K562 (cell line): ENCODE measurements at regions not wholly inside any gene's neighbourhood (a gene's known extent, or its start where the extent isn't known, plus 50 kb on each side); places are given as distances from the start of the nearest gene placed in this dataset.

Experiments used
- ATF7 ChIP-seq: fragments of 450-650 bp; IDR thresholded peaks from 2 replicates; pipeline ENCODE4 v1.7.1; 2014; ENCODE audit warnings: mild to moderate bottlenecking, moderate library complexity
- CBX1 ChIP-seq: sonication (generic); IDR thresholded peaks from 2 replicates; pipeline ENCODE4 v1.6.1; 2016; ENCODE audit warnings: antibody characterized with exemption, low read depth, mild to moderate bottlenecking
- DPF2 ChIP-seq: fragments of 450-650 bp; IDR thresholded peaks from 2 replicates; pipeline ENCODE4 v1.6.1; 2016
- ERF ChIP-seq: fragments of 450-650 bp; formaldehyde crosslinking; IDR thresholded peaks from 2 replicates; pipeline ENCODE4 v1.4.0; 2020; ENCODE audit warnings: mild to moderate bottlenecking, mixed read lengths
- HNRNPUL1 ChIP-seq: fragments of 200-400 bp; formaldehyde crosslinking; IDR thresholded peaks from 2 replicates; pipeline ENCODE4 v1.6.1; 2017; ENCODE audit warnings: low read length
- KDM1A ChIP-seq, 2 experiments: fragments of 450-650 bp; IDR thresholded peaks; 2 replicates each; pipeline ENCODE4 v1.6.1; 2016; ENCODE audit warnings: mild to moderate bottlenecking in 2 of 2
- NR2C2 ChIP-seq, 2 experiments: fragments of 200-800 bp in 1 of 2; sonication (Bioruptor generic) in 1 of 2; sonication (generic) in 1 of 2; formaldehyde crosslinking in 1 of 2; IDR thresholded peaks; 2 replicates each; pipeline versions ENCODE4 v1.6.1 to v1.8.0; 2016 to 2022; ENCODE audit warnings: mild to moderate bottlenecking in 1 of 2, missing compliant biosample characterization in 1 of 2, missing genetic modification characterization in 1 of 2, missing genetic modification reagents in 1 of 2
- NR2F6 ChIP-seq: fragments of 450-650 bp; formaldehyde crosslinking; IDR thresholded peaks from 2 replicates; pipeline ENCODE4 v1.4.0; 2020; ENCODE audit warnings: mild to moderate bottlenecking
- PHF20 ChIP-seq: fragments of 450-650 bp; IDR thresholded peaks from 2 replicates; pipeline ENCODE4 v1.6.1; 2018; ENCODE audit not compliant: partially characterized antibody
- TAF9B ChIP-seq: fragments of 450-650 bp; IDR thresholded peaks from 2 replicates; pipeline ENCODE4 v1.6.1; 2018; ENCODE audit warnings: mild to moderate bottlenecking; ENCODE audit not compliant: partially characterized antibody
- TRIM24 ChIP-seq, 2 experiments: fragments of 450-650 bp; IDR thresholded peaks; 2 replicates each; pipeline ENCODE4 v1.6.1; 2016
- TF ChIP-seq, protein P1 (sequence below): fragments of 250-450 bp; sonication (Bioruptor Pico); IDR thresholded peaks from 2 replicates; pipeline ENCODE4 v1.4.0; 2020; ENCODE audit warnings: mild to moderate bottlenecking, moderate library complexity
- TF ChIP-seq, protein P2 (sequence below), 2 experiments: fragments of 450-650 bp; formaldehyde crosslinking in 1 of 2; IDR thresholded peaks; 2 replicates each; pipeline versions ENCODE4 v1.4.0 to v1.6.1; 2014 to 2020; ENCODE audit warnings: mild to moderate bottlenecking in 2 of 2, borderline replicate concordance in 1 of 2, low read depth in 1 of 2
- TF ChIP-seq, protein P3 (sequence below), 2 experiments: fragments of 450-650 bp in 1 of 2; sonication (generic) in 1 of 2; formaldehyde crosslinking in 1 of 2; IDR thresholded peaks in 1 of 2; conservative IDR thresholded peaks in 1 of 2; 2 replicates each; pipeline versions ENCODE4 v1.6.1 to v1.8.1; 2016 to 2023; ENCODE audit warnings: mild to moderate bottlenecking in 2 of 2, moderate library complexity in 2 of 2, inconsistent platforms in 1 of 2, missing genetic modification reagents in 1 of 2
- TF ChIP-seq, protein P4 (sequence below): IDR thresholded peaks from 2 replicates; pipeline ENCODE4 v1.6.1; 2014; ENCODE audit warnings: antibody characterized with exemption

DNA sequence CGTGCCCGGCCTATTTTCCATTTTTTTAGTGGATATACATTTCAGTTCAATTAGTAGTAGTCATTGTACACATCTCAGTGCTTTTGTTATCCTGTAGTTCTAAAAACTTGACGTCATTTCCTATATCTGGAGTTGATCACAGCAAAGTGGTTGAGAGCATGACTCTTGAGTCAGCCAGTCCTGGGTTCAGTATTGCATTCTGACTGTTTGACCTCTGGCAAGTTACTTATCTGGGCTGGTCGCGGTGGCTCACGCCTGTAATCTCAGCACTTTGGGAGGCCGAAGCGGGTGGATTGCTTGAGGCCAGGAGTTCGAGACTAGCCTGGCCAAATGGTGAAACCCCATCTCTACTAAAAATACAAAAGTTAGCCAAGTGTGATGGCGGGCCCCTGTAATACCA lies 50.4 kb upstream of the PPM1B start (continued):
- TF ChIP-seq, protein P1, sequence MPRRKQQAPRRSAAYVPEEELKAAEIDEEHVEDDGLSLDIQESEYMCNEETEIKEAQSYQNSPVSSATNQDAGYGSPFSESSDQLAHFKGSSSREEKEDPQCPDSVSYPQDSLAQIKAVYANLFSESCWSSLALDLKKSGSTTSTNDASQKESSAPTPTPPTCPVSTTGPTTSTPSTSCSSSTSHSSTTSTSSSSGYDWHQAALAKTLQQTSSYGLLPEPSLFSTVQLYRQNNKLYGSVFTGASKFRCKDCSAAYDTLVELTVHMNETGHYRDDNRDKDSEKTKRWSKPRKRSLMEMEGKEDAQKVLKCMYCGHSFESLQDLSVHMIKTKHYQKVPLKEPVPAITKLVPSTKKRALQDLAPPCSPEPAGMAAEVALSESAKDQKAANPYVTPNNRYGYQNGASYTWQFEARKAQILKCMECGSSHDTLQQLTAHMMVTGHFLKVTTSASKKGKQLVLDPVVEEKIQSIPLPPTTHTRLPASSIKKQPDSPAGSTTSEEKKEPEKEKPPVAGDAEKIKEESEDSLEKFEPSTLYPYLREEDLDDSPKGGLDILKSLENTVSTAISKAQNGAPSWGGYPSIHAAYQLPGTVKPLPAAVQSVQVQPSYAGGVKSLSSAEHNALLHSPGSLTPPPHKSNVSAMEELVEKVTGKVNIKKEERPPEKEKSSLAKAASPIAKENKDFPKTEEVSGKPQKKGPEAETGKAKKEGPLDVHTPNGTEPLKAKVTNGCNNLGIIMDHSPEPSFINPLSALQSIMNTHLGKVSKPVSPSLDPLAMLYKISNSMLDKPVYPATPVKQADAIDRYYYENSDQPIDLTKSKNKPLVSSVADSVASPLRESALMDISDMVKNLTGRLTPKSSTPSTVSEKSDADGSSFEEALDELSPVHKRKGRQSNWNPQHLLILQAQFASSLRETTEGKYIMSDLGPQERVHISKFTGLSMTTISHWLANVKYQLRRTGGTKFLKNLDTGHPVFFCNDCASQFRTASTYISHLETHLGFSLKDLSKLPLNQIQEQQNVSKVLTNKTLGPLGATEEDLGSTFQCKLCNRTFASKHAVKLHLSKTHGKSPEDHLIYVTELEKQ = no peak
- TF ChIP-seq, protein P2, sequence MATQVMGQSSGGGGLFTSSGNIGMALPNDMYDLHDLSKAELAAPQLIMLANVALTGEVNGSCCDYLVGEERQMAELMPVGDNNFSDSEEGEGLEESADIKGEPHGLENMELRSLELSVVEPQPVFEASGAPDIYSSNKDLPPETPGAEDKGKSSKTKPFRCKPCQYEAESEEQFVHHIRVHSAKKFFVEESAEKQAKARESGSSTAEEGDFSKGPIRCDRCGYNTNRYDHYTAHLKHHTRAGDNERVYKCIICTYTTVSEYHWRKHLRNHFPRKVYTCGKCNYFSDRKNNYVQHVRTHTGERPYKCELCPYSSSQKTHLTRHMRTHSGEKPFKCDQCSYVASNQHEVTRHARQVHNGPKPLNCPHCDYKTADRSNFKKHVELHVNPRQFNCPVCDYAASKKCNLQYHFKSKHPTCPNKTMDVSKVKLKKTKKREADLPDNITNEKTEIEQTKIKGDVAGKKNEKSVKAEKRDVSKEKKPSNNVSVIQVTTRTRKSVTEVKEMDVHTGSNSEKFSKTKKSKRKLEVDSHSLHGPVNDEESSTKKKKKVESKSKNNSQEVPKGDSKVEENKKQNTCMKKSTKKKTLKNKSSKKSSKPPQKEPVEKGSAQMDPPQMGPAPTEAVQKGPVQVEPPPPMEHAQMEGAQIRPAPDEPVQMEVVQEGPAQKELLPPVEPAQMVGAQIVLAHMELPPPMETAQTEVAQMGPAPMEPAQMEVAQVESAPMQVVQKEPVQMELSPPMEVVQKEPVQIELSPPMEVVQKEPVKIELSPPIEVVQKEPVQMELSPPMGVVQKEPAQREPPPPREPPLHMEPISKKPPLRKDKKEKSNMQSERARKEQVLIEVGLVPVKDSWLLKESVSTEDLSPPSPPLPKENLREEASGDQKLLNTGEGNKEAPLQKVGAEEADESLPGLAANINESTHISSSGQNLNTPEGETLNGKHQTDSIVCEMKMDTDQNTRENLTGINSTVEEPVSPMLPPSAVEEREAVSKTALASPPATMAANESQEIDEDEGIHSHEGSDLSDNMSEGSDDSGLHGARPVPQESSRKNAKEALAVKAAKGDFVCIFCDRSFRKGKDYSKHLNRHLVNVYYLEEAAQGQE (IDR thresholded peaks at IDR 0.05; ENCODE audit: borderline replicate concordance) = no peak
- TF ChIP-seq, protein P2 (CRISPR knock-in tag; IDR thresholded peaks at IDR 0.05; ENCODE audit: low read depth) = no peak
- TF ChIP-seq CBX1 (0 out of 2 replicates have a peak, but pooled peaks have one; percentile 20), PHF20 (no peak), DPF2 (no peak), KDM1A (IDR thresholded peaks at IDR 0.05) (peak; percentile 68 to 72; a peak in 3 of 4 replicates), NR2C2 (CRISPR knock-in tag; IDR thresholded peaks at IDR 0.05) (no peak), NR2C2 (tag; IDR thresholded peaks at IDR 0.05) (peak; percentile 38; the same call in 1 of the 2 replicates), ERF (CRISPR knock-in tag) (no peak), HNRNPUL1 (no peak), ATF7 (peak; percentile 83), TRIM24 (IDR thresholded peaks at IDR 0.05) (peak; percentile 11 to 33; a peak in 1 of 4 replicates), TAF9B (no peak), NR2F6 (CRISPR knock-in tag) (no peak)
- TF ChIP-seq, protein P3, sequence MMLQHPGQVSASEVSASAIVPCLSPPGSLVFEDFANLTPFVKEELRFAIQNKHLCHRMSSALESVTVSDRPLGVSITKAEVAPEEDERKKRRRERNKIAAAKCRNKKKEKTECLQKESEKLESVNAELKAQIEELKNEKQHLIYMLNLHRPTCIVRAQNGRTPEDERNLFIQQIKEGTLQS (IDR thresholded peaks at IDR 0.05) = peak; percentile 76
- TF ChIP-seq, protein P3 (CRISPR knock-in tag; conservative IDR thresholded peaks at IDR 0.05) = no peak
- TF ChIP-seq, protein P4, sequence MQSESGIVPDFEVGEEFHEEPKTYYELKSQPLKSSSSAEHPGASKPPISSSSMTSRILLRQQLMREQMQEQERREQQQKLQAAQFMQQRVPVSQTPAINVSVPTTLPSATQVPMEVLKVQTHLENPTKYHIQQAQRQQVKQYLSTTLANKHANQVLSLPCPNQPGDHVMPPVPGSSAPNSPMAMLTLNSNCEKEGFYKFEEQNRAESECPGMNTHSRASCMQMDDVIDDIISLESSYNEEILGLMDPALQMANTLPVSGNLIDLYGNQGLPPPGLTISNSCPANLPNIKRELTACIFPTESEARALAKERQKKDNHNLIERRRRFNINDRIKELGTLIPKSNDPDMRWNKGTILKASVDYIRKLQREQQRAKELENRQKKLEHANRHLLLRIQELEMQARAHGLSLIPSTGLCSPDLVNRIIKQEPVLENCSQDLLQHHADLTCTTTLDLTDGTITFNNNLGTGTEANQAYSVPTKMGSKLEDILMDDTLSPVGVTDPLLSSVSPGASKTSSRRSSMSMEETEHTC = 0 out of 2 replicates have a peak, but pooled peaks have one; percentile 28
